ENCODE measurements at regions not wholly inside any gene's neighbourhood (a gene's known extent, or its start where the extent isn't known, plus 50 kb on each side); places are given as distances from the start of the nearest gene placed in this dataset.

GRCh38 chr10:60675236-60675635, 103.0 kb upstream of the CDK1 start:
- DNase-seq (ENCODE audit: extremely low spot score, insufficient read length, low read depth): no peak

DNA sequence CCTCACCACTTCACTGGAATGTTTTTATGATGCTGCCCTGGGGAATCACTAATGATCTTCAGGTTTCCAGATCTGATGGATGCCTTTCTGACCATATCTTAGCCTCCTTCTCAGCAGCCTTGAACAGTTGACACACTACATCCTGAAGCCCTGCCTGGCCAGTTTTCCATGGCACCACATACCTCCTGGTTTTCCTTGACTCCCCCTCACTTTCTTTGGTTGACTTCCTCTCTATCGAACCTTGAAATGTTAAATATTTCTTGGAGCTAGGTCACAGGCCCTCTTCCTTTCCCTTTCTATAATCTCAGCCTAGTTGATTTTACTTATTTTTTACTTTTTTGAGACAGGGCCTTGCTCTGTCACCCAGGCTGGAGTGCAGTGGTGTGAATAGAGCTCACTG, 108.8 kb upstream of the CDK1 start:
- FAIRE-seq (no peak), DNase-seq (ENCODE audit: extremely low spot score, insufficient read length, low read depth) (no peak)

More at GRCh38 chr10:60675236-60675635, 103.0 kb upstream of the CDK1 start:
- no peak for FAIRE-seq

- FAIRE-seq (no peak), DNase-seq (ENCODE audit: extremely low spot score, insufficient read length, low read depth) (no peak)
Observed at GRCh38 chr10:60666221-60666620, 112.1 kb upstream of the CDK1 start.

GRCh38 chr10:60664859-60665258, 113.4 kb upstream of the CDK1 start:
- FAIRE-seq (no peak), DNase-seq (ENCODE audit: extremely low spot score, insufficient read length, low read depth) (no peak)

DNA sequence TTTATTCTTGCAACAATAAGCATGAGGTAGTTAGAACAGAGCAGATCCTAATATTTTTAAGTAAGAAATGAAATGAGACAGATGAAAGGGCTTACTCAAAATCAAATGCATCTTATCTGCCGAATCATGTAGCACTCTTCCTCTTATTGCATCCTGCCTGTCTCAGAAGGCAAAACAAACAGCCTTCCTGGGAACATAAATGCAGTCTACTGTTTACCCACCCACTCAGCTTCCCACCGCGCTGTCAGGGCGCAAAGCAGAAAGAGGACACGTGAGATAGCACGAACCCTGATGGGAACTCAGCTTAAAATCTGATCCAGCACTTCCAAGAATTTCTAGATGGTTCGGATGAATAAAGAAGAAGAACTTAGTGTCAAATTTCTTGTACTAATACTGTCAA, 114.4 kb upstream of the CDK1 start:
- DNase-seq (ENCODE audit: extremely low spot score, insufficient read length, low read depth): no peak

DNA sequence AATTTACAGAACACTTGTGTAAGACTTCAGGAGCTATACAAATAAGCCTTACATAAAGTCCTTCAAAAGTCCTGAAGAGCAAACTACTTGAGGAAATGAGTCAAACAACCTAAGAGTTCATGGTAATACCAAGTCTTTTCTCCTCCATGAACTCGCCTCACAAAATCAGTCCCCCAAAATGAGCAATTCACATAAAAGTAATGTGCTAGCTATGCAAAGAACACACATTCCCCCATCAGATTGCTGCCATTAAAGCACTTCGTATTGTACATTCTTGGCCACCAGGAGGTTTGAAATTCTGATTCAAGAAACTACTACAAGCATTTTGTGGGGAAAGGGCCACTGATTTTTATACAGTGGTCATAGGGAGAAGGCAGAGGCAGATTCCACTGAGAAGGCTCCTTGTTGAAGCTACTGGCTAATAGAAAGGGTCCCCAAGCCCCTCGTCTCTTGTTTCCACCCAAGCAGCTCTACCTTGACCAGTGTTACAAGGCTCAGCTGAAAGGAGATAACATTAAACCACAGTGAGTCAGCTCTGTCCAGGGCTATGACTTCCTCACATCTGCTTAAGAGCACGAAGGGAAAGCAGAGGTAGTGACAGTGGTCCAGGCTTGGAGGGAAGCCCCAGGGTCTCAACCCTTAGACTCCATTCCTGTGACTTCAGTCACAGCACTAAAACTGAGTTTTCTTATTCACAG, 115.2 kb upstream of the CDK1 start:
- FAIRE-seq (no peak), DNase-seq (ENCODE audit: extremely low spot score, insufficient read length, low read depth) (no peak)

More for the DNA sequence above, 114.4 kb upstream of the CDK1 start:
- FAIRE-seq: no peak

DNA sequence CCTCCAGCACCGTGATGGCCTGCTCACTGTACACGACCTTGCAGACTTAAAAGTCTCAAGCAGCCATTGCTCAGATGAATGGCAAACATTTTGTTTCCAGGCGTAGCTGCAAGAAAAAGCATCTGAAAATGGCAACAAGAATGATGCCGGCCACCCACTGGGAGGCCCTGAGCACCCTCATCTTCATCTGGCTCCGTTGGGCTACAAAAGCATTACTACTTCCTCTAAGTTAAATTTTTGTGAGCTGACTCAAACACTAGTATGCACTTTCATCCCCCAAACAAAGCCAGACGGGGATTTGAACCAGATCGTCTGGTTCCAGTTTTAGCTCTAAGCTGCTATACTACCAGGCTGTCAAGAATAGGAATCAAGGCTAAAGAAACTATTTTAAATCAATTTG, 116.6 kb upstream of the CDK1 start:
- DNase-seq (ENCODE audit: extremely low spot score, insufficient read length, low read depth): no peak
- no peak for FAIRE-seq

DNA sequence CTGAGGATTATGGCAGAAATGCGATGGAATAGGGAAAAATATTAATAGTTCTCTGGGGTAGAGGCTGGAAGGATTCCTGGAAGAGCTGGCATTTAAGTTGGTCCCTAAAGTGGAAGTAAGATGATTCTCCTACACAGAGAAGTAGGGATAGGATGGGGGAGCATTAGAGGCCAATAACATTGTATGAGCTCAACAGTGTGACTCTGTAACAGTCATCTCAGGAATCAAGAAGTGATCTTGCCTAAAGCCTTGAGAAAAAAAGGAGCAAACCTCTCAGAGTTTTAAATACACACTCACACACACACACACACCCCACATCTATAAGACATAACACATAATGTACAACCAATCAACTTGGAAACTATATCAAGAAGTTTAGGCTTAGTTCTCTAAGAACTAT, 117.7 kb upstream of the CDK1 start:
- no peak for DNase-seq (ENCODE audit: extremely low spot score, insufficient read length, low read depth)
- FAIRE-seq: no peak

GRCh38 chr10:60654813-60655464, 123.3 kb upstream of the CDK1 start:
- DNase-seq (ENCODE audit: extremely low spot score, insufficient read length, low read depth) (no peak), FAIRE-seq (no peak)

DNA sequence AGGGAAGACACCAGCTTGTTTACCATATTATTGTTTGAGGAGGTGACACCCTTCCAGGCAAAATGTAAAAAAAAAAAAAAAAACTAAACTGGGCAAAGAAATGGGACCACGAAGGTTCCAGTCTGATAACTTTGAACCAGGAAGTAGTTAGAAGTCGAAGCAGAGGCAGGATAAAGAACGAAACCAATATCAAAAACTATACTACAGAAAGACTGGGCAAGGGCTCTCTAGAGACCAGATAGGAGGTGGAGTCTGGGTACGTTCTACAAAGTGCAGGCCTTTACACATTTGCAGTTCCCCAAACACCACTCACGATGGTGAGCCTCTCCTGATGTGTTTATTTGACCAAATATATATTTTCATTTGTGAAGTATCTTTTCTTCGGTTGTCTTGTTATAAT, 125.7 kb upstream of the CDK1 start:
- DNase-seq (ENCODE audit: extremely low spot score, insufficient read length, low read depth) (no peak), FAIRE-seq (peak; percentile 60)

DNA sequence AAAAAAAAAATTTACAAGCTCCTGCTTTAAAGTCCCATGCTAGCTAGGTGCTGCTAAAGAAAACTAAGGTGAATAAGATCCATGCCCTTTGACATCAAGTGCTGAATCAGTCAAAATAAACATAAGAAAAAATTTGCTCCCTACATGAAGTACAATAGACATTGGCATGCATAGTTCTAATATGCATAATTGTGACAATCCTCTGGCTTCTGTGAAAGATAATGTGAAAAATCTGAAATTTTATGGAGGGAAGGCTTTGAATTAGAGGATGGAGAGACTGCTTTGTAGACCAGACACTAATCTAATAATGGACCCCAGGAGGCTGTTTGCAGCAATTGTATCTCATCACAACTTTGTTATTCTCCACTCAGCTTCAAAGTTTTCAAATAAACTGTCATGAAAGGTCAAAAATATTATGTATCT, 127.9 kb upstream of the CDK1 start:
- FAIRE-seq (no peak), DNase-seq (ENCODE audit: extremely low spot score, insufficient read length, low read depth) (no peak)

- no peak for DNase-seq (ENCODE audit: extremely low spot score, insufficient read length, low read depth)
- no peak for FAIRE-seq
Observed at GRCh38 chr10:60649485-60650377, 128.5 kb upstream of the CDK1 start.

GRCh38 chr10:60648761-60649160, 129.5 kb upstream of the CDK1 start:
- DNase-seq (ENCODE audit: extremely low spot score, insufficient read length, low read depth): no peak
- FAIRE-seq: no peak

DNA sequence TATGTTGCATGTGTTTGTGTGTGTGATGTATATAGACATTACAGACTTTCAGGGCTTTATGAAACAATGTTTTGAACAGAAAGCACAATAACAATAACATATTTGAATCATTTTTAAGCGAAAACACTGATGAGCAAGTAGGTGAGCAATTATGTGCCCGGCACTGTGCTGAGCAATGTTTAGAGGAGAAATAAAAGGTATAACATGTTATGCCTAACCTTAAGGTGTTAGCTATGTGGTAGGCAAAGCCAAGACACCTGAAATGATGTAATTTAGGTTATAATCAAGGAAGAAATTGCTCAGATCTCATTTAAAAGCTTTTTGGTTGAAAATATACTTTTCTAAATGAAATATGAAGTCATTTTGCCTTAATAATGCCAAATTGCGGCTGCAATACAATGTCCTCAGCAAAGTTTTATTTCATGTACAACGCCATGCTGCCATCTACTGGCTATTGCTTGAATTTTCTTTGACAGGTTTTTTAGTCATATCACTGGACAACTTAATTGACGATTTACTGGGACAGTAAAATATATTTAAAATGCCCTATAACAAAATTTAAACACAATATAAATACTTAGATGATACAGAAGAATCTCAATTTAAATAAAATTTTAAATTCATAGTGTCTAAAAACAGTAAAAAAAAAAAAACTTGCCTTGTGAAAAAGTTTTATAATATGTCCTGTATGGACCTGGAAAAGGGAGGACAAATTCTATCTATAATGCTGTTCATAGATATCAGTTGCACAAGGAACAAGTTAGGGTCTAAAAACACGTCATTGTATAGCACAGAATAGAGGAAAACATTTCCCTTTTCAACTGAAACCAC, 131.1 kb upstream of the CDK1 start:
- no peak for DNase-seq (ENCODE audit: extremely low spot score, insufficient read length, low read depth)
- FAIRE-seq: peak; percentile 69

DNA sequence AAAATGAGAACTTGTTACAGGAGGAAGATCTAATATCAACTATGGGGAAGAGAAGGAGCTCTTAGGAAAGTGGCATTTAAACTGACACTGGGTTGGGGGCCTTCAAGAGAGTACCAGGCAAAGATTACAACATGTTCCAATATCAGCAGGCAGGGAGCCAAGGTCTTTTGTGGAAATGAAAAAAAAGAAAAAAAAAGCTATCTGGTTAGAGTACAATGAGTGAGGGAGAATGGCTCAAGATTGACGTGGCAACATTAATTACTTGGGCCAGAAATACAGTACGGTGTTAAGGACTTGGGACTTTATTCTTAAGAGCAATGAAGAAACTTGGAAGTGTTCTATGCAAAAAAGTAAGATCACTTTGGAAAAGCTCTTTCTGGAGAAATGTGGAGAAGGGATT, 132.3 kb upstream of the CDK1 start:
- FAIRE-seq (no peak), DNase-seq (ENCODE audit: extremely low spot score, insufficient read length, low read depth) (no peak)

DNA sequence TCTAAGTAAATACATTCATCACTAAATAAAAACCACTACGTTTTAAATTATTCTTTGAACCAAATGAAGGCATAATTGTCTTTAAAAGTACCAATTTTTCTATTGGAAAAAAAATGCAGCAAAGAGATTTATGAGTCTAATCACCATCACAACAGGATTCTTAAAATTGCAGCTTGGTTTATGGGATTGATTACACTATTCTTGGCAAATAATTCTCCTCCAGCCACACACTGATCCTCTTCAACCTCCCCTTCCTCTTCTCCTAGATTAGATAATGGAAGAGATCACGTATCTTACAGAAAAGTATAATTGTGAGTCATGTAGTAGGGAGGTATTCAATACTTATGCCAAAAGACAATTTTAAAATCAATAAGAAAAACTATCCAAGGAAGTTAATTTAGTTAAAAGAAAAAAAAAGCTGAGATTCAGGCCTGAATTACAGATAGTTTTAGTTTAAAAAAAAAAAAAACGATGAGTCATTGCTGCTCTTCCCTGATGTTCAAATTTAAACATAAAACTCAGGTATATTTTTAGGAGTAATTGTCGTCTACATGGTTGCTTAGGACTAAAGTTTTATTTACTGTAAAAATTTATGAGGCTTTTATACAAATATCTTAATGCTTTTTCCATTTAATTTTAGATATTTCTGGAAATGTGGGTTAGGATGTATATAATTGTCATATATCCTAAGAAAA, 133.7 kb upstream of the CDK1 start:
- FAIRE-seq: no peak
- no peak for DNase-seq (ENCODE audit: extremely low spot score, insufficient read length, low read depth)

DNA sequence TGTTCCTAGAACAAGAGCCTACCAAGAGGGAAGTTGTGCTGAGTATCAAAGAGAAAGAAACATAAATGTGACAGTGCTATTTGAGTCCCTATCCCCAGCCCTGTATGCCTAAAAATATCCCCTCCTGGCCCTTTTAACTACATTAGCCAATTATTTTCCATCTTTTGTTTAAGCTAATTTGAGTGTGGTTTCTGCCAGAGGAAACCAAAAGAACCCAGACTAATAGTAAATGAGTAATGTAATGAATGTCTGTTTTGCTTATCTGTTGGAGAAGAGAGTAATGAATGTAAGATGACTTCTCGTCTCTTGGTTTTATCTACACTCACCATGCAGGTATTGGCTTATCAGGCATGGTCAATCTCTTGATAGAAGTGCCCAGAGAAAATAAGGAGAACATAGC, 134.4 kb upstream of the CDK1 start:
- no peak for FAIRE-seq
- no peak for DNase-seq (ENCODE audit: extremely low spot score, insufficient read length, low read depth)

DNA sequence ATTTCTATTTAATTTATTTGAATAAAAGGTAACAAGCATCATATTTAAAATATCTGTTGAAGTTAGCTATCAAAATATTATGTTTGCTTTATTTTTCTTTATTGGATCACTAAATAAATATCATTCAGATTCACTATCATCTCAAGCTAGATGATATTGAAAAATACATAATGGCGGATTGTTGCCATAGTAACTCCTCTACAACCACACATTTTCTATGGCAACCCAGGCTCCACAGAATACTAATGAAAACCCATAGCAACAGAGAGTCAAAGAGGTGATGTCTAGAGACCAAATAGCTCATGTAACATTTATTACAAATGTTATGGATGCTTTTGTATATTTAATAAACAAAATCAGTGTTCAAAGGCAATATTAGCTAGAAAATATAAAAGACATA, 148.9 kb upstream of the CDK1 start:
- FAIRE-seq (no peak), DNase-seq (ENCODE audit: extremely low spot score, insufficient read length, low read depth) (no peak)

Measured in GM18507 (cell line).